ENCODE measurements at regions not wholly inside any gene's neighbourhood (a gene's known extent, or its start where the extent isn't known, plus 50 kb on each side); places are given as distances from the start of the nearest gene placed in this dataset.

GRCh38 chr3:98972155-98972554 lies 70.7 kb upstream of the DCBLD2 start:
- TF ChIP-seq ZNF8 (CRISPR knock-in tag; IDR thresholded peaks at IDR 0.05), result no peak
- peak; percentile 55; the same call in 1 of the 2 replicates for TF ChIP-seq PATZ1 (CRISPR knock-in tag; IDR thresholded peaks at IDR 0.05; ENCODE audit: borderline replicate concordance)
- no peak for TF ChIP-seq GLIS3 (CRISPR knock-in tag; IDR thresholded peaks at IDR 0.05)
- no peak for TF ChIP-seq BACH2 (CRISPR knock-in tag; IDR thresholded peaks at IDR 0.05; ENCODE audit: borderline replicate concordance)

All from SK-N-SH treated with all-trans-retinoic acid at 6 μM for 48 hours (cell line).